GM21528 (cell line): ENCODE measurements at regions not wholly inside any gene's neighbourhood (a gene's known extent, or its start where the extent isn't known, plus 50 kb on each side); places are given as distances from the start of the nearest gene placed in this dataset.
"Not testable (repeated sequence)": the region's sequence is repeated elsewhere in the genome, so short reads cannot be mapped to it uniquely, and the experiment has no call there.

Experiments
- ATAC-seq: cut with Tn5 transposase; IDR thresholded peaks from one replicate; pipeline ENCODE4 v1.9.1; 2021; ENCODE audit warnings: mild to moderate bottlenecking, moderate library complexity; ENCODE audit not compliant: unreplicated experiment, low FRiP score

DNA sequence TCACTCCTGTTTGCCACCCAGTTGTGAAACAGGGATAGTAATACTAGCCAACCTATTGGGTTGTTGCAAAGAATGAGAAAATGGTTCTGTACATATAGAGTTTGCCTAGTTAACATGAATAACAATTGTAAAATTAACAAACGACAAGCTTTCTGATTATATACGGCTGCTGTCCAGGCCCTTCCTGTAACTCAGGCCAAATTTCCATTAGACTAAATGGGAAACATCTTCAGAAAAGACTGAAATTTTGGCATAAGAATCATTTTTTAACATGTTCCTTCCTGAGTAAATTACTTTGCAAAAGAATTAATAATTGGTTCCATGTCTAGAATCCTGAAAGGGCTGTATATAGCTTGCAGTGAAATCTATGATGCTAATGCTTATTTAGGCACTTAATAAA, 117.7 kb upstream of the SATB2 start:
- ATAC-seq: no peak

- ATAC-seq: no peak
Measured at GRCh38 chr2:199572571-199572970, 114.8 kb upstream of the SATB2 start.

- ATAC-seq: no peak
Measured at GRCh38 chr2:199570934-199571333, 113.2 kb upstream of the SATB2 start.

- no peak for ATAC-seq
Measured at GRCh38 chr2:199569336-199569735, 111.6 kb upstream of the SATB2 start.

DNA sequence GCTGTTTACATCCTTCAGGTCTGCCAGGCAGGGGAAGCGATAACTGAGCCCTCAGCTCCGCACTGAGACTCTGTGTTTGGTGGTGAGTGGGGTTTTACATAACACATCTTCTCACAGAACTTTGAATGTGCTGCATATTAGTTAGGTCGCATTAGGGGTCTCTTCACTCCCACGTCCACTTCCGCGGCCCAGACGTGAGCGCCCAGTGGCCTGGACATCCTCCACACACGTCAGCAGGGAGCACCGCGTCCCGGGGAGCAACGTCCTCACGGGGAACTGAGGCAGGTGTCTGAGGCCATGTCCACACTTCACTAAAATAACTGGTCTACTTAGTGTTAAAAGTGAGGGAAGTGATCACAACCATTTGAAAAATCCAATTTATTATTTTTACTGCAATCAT, 100.4 kb upstream of the SATB2 start:
- ATAC-seq: no peak

GRCh38 chr2:199556527-199557285, 99.0 kb upstream of the SATB2 start:
- ATAC-seq: no peak

GRCh38 chr2:199554026-199554425, 96.3 kb upstream of the SATB2 start:
- no peak for ATAC-seq

GRCh38 chr2:199552141-199552540, 94.4 kb upstream of the SATB2 start:
- ATAC-seq: no peak

- ATAC-seq: no peak
Measured at GRCh38 chr2:199543606-199544172, 86.0 kb upstream of the SATB2 start.

DNA sequence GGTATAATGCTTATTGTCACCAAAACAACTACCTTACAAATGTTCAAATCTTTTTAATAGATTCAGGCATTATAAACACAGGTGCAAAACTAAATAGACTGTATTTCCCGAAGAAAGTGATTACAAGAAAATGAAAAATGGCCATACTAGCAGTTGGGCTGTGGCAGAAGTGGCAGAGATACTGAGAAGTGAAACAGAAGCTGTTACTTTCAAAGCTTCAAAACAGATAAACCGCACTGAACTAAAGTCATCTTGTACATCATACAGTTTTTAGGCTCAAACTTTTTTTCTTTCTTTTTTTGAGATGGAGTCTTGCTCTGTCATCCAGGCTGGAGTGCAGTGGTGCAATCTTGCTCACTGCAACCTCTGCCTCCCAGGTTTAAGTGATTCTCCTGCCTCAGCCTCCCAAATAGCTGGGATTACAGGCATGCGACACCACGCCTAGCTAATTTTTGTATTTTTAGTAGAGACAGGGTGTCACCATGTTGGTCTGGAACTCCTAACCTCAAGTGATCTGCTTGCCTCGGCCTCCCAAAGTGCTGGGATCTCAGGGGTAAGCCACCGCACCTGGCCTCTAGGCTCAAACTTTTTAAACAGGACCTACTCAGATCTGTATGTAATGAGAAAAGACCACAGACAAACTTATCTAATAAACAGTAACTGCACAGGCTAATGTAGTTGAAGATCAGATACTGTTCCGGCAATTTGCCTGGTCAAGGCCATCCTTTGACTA, 77.9 kb upstream of the SATB2 start:
- ATAC-seq: no peak

DNA sequence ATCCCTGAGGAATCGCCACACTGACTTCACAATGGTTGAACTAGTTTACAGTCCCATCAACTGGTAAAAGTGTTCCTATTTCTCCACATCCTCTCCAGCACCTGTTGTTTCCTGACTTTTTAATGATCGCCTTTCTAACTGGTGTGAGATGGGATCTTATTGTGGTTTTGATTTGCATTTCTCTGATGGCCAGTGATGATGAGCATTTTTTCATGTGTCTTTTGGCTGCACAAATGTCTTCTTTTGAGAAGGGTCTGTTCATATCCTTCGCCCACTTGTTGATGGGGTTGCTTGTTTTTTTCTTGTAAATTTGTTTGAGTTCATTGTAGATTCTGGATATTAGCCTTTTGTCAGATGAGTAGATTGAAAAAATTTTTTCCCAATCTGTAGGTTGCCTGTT, 76.1 kb upstream of the SATB2 start:
- not testable (repeated sequence) for ATAC-seq

GRCh38 chr2:199527071-199527470, 69.3 kb upstream of the SATB2 start:
- ATAC-seq: no peak

- no peak for ATAC-seq
Measured at GRCh38 chr2:199524689-199525574, 67.2 kb upstream of the SATB2 start.

- ATAC-seq: peak; percentile 73
Measured at GRCh38 chr2:199509403-199509802, 51.7 kb upstream of the SATB2 start.
